GM20431 (cell line): ENCODE measurements at regions not wholly inside any gene's neighbourhood (a gene's known extent, or its start where the extent isn't known, plus 50 kb on each side); places are given as distances from the start of the nearest gene placed in this dataset.

Experiments
- in situ Hi-C: fragments of 300-500 bp; cut with MseI, MboI; formaldehyde crosslinking; loops from one replicate; pipeline ENCODE4 v1.15.0; 2020; ENCODE audit warnings: low sequenced_read_pairs; ENCODE audit not compliant: unreplicated experiment

DNA sequence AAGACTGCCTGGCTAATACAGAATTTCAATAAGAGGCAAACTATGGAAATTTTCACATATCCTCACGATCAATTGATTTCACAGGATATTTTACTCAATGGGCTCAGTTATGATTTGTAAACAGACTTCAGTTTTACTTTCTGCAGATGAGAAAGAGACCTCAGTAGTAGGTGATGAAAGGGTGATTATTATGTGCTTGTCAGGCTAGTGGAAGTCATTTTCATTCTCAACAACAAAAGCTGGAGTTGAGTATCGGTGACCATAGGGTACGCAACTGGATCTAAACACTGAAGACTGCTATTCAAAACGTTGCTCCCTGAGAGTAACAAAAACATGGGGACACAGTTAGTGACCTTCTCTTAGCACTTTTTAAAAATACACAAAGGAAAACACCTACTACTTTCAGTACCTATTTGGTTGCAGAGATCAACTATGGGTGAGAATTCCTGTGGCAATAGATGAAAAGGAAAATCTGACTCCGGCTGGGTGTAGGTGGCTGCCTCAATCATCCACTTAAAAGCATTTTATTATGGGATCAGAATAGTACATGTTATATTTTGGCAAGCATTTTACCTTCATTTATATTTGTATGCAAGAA is 126.2 kb upstream of the VRK2 start:
- in situ Hi-C loops = loop anchor here (25.0 kb wide), 1 partner anchor 317 kb away; the partner anchor contains the start of gene FANCL

- in situ Hi-C loops = no loop called here
These were observed 111.9 kb upstream of the VRK2 start for GRCh38 chr2:57934659-57935058.

- in situ Hi-C loops = no loop called here
These were observed 110.4 kb upstream of the VRK2 start for GRCh38 chr2:57936216-57936615.

- in situ Hi-C loops = no loop called here
These were observed 109.2 kb upstream of the VRK2 start for GRCh38 chr2:57937456-57937855.

GRCh38 chr2:57941816-57942215 is 104.8 kb upstream of the VRK2 start:
- in situ Hi-C loops = no loop called here

GRCh38 chr2:57943315-57943714 is 103.3 kb upstream of the VRK2 start:
- in situ Hi-C loops = no loop called here

DNA sequence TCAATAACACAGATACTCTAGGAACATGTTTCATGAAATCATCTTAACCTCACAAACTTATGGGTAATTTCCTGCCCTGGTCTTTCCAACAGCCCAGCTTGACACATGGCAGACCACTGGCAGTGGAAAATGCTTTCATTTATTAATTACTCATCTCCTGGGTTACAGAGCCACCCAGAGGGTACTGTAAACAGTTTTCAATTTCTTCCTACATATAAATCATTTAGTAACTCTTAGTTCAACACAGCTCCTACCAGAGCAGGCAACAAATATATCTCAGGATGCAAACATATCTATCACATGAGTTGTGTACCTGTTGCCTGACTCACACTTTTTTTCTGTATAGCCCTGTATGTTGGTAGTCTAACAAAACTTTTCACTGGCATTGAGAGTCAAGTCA is 99.2 kb upstream of the VRK2 start:
- in situ Hi-C loops = no loop called here

DNA sequence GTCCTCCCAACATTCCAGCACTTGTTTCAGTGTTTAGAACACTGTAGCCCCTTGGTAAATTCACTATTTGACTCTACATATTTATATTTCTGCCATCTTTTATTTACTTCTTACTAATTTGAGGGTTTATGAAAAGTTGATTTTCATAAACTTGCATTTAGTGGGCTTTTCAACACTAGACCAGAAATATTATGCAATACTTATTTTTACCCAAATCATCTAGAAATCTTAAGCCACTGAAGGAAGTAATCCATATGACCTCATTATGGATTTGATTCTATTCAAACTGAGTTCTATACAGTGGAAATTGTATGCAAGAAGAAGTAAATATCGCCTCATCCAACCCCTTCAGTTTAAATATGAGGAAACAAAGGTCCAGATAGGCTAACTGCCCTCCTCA is 92.6 kb upstream of the VRK2 start:
- in situ Hi-C loops = no loop called here

- in situ Hi-C loops = no loop called here
These were observed 89.4 kb upstream of the VRK2 start for GRCh38 chr2:57957238-57957637.

GRCh38 chr2:57959390-57959789 is 87.2 kb upstream of the VRK2 start:
- in situ Hi-C loops = no loop called here

- in situ Hi-C loops = no loop called here
These were observed 83.7 kb upstream of the VRK2 start for GRCh38 chr2:57962861-57963260.

DNA sequence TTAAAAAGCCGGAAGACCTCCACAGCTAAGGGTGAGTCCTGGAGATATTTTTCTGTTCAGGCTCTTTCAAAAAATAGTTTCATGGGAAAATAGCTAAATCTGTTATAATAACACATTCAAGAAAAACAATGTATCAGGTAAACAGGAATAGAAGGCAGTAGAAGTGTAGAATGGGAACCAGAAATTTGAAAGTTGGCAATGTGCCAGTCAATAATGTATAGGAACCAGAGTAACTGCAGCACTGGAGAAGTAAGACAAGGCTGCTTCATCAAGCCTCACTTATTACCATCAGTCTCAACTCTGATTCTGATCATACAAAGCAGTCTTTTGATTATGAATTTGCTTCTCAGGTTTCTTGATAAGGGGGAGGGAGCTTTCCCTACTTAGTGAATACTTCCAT is 81.4 kb upstream of the VRK2 start:
- in situ Hi-C loops = no loop called here

GRCh38 chr2:57965961-57966360 is 80.6 kb upstream of the VRK2 start:
- in situ Hi-C loops = no loop called here

GRCh38 chr2:57973621-57974186 is 72.9 kb upstream of the VRK2 start:
- in situ Hi-C loops = no loop called here

DNA sequence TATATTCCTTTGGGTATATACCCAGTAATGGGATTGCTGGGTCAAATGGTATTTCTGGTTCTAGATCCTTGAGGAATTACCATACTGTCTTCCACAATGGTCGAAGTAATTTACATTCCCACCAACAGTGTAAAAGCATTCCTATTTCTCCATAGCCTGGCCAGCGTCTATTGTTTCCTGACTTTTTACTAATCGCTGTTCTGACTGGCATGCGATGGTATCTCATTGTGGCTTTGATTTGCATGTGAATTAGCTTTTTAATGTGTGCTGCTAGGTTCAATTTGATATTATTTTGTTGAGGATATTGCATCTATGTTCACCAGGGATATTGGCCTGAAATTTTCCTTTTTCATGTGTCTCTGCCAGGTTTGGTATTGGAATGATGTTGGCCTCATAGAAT is 67.4 kb upstream of the VRK2 start:
- in situ Hi-C loops = no loop called here

- in situ Hi-C loops = no loop called here
These were observed 65.4 kb upstream of the VRK2 start for GRCh38 chr2:57981083-57981768.

- in situ Hi-C loops = no loop called here
These were observed 58.6 kb upstream of the VRK2 start for GRCh38 chr2:57987835-57988573.

DNA sequence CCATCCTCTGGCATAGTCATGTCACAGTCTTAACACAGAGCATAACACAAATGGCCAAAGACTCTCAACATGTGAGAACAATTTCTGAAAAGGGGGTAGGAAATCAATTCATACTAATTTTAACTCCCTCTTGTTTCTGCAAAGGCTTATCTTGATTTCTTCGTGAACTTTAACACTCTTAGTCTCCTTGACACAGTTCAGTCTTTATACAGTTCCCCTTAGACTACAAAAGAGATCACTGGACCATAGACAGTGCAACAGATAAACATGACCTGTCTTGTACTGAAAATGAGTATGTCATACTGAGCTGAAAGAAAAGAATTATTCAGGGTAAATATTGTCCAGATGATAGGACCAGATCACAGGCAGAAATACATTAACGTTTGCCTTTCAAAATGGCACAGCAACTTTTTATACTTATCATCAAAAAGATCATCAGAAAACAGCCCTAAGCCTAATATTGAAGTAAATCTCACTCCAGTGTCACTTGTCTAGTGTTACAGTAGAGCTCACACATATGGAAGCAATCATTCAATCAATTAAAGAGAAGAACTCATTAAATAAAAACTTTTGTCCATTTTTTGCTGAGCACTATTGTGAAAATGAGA is 56.4 kb upstream of the VRK2 start:
- in situ Hi-C loops = no loop called here
